HG03135 (cell line): ENCODE measurements at regions not wholly inside any gene's neighbourhood (a gene's known extent, or its start where the extent isn't known, plus 50 kb on each side); places are given as distances from the start of the nearest gene placed in this dataset.

Experiments
- ATAC-seq: cut with Tn5 transposase; IDR thresholded peaks from one replicate; pipeline ENCODE4 v1.9.1; 2021; ENCODE audit warnings: mild to moderate bottlenecking, moderate library complexity; ENCODE audit not compliant: unreplicated experiment

DNA sequence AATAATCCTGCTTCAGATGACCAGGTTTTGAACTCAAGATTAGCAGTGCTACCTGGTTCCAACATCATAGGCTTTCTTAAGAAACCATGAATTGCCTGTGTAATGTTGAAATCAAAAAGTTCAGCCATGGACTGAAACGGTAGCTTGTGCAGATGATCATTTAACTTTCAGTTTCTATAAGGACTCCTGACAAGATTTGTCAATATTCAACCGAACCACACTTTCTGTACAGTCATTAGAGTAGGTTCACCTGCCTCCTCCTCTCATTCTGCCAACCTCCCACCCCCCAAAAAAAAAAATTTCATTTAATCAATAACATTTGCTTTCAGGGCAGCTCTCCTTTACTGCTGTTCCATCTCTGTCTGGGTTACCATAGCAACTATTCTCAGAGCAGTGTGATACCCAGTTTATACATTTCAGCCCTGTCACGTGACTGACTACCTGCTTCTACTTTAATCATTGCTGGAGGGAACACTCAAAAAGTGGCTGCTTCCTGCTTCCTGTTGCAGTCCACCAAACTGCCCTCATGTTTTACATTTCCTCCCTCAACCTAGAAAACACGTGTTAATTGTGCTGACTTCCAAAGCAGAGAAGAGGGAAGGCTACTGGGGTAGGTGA lies 275.5 kb downstream of the SS18 start:
- ATAC-seq = peak; percentile 96

DNA sequence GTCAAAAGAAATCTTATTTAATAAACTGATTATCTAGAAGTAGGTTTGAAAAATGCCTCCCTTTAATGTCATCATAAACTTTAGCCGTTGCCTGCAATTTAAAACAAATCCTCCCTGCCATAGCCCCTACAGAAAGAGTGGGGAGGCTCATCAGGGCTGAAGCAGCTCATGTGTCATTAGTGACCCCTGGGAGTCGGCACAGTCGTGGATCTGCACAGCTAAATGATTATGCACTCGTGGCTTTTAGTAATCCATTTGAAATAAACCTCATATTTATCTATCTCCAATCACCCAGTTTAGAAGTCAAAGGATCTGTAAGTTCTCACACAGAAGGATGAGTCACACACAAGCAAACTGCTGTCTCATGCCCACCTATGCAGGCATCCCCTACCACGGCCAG lies 277.3 kb downstream of the SS18 start:
- no peak for ATAC-seq

DNA sequence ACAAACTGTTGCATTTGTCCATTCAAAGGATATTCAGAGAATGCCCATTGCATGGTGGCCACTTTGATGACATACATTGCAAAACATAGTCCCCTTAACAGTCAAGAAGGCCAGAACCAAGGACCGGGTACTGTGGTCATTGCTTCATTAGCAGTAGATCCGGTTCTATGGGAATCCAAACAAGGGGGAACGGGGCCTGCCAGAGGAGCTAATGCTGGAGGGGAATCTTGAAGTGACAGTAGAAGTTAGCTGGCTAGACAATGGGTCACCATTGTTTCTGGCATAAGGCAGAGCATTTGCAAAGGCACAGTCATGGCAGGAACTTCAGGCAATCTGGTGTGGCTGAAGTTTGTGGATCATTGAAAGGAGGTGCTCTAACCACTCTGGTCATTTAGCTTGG lies 279.7 kb downstream of the SS18 start:
- ATAC-seq = no peak

DNA sequence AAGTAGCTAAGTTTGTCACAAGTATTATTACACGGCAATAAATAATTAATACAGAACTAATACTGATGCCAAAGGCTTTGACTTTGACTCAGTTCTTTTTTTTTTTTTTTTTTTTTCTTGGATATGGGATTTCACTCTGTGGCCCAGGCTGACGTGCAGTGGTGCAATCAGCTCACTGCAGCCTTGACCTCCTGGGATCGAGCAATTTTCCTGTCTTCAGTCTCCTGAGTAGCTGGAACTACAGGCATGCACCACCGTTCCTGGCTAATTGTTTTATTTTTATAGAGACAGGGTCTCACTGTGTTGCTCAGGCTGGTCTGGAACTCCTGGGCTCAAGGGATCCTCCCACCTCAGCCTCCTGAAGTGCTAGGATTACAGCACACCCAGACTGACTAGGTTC lies 284.5 kb downstream of the SS18 start:
- no peak for ATAC-seq

DNA sequence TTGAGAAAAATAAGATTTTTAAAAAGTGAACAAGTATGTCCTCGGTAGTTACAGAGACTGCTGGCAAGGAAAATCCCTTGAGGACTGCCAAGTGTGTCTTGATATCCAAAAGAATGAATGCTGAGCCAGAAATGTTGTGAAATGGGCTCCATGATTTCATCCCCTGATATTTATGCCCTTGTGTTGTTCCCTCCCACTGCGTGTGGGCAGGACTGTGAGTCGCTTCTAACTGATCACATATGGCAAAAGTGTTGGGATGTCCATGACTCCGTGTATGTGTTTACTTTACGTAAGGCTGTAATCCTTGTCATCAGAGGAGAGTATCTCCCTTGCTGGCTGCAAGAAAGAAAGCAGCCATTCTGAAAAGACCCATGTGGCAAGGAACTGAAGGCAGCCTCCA lies 285.1 kb downstream of the SS18 start:
- ATAC-seq = no peak

DNA sequence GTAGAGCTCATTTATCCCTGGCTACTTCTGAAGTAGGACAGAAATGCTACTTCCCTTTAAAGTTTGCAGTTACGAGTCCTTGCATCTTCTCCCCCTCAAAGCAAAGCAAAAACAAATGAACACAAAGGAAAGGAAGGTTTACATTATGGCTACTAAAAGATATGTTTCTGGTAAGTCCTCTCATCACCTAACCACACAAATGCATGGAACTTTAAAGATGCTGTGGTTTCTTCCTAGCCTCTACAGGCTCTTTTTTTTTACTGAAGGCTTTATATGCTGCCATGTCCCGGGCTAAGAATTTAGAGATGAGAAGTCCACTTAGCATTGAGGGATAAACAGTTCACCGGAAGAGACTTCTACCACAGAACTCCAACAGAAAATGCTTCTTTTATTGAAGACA lies 291.2 kb downstream of the SS18 start:
- ATAC-seq = no peak

DNA sequence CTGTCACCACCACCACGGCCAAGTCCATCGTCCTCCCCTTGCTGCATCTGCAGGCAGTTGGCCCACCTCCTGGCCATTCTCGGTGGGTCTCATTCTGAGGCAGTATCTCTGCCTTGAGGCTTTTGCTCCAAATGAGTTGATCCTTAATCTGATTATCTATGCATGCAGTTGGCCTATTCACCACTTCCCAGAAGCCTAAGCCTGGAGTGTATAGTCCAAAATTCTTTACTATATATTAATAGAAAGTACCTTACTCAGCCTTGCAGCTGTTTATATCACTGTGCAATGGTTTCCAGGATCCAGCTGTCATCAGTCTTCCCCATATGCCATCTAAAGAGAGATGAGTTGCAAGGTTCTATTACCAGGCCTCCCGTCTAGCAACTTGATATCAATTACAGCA lies 292.4 kb downstream of the SS18 start:
- ATAC-seq = no peak

DNA sequence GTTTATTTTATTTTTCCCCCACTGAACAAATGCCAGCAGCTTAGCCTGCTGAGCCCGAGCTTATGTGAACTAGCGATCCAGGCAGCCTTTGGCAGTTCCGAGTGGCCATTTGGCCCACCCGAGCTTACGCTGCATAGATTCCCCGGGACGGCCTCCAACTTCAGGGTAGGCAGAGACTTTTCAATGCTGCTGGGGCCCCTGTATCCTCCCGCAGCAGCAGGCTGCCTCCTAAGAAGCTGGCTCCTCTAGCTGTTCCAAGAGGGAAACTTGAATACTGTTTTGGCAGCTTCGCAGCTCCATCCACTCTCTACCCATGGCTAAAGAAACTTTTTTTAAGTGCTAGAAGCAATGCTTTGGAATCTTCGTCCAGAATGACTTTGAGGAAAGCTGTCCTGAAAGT lies 295.2 kb downstream of the SS18 start:
- ATAC-seq = no peak

DNA sequence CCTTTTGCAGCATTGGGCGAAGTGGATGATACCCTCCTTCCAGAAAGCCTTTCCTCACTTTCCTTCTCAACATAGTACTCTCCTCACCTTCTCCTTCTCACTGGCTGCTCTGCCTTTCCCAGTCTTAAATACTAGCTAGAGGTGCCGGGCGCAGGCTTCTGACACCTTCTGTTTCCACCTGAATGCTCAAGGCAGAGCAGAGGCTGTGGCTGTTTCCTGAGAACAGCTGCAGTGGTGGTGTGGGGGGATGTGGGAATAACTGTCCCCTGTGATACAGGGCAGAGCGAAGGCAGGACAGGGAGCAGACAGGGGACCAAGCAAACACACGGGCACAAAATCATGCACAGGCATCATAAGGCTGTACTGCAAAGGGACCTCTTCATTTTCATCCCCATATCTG lies 303.1 kb downstream of the SS18 start:
- no peak for ATAC-seq

DNA sequence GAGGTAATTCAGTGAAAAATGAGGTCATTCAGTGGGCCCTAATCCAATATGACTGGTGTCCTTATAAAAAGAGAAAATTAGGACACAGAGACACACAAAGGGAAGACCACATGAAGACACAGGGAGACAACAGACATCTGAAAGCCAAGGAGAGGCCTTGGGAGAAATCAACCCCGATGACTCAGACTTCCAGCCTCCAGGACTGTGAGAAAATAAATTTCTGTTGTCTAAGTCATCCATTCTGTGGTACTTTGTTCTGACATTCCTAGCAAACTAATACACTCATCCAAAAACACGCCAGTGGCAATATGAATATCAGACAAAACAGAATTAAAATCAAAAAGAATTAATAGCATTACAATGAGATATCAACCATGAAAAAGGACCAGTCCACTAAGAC lies 303.7 kb downstream of the SS18 start:
- no peak for ATAC-seq

DNA sequence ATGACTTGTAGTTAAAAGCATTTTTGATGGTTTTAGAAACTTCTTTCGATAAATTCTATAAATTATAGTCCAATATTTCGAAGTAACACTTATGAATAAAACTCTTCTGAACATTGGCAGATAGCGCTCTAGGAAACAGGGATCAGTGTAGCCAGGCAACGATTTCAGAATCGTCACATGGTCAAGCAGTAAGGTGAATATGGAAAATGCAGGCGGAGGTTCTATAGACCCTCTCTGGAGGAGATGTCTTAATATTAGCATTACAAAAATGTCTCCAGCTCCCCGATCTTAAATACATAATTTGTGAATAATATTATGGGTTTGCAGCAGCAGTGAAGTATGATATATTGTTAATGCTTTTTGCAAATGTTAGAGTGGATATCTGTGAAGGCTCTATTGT lies 310.3 kb downstream of the SS18 start:
- ATAC-seq = no peak

DNA sequence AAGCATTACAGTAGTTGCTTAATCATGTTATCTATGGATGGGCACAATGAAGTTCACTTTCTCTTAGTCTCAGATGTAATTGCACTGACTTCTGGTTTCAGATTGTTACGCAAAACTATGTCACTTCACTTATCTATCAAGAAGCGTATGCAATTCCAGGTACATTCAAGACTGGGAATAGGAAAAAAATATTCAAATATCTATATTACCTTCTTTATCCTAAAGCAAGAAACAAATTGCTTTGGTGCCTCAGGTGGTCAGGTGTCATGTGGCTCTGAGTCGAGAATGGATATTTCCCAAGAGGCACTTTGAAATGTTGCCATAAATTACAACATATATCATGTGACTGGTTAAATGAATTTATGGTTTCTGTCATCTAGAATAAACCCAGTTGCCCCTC lies 318.6 kb downstream of the SS18 start:
- ATAC-seq = no peak

DNA sequence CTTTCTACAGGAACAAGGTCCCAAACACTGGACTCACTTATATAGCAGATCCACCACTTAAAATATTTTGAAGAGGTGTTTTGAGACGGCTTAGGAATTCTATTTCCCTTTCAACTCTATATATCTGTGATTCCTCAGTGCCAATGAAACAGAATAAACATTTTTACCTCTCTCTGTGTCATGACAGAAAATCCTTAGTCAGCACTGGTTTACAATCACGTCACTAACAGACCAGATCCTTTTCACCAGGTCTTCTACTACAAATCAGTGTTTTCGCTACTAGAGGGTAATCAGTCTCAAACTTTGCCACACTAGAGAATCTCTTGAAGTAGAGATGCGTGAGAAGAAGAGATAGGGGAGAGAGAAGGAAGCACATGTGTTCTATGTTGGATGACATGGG lies 325.6 kb downstream of the SS18 start:
- no peak for ATAC-seq

DNA sequence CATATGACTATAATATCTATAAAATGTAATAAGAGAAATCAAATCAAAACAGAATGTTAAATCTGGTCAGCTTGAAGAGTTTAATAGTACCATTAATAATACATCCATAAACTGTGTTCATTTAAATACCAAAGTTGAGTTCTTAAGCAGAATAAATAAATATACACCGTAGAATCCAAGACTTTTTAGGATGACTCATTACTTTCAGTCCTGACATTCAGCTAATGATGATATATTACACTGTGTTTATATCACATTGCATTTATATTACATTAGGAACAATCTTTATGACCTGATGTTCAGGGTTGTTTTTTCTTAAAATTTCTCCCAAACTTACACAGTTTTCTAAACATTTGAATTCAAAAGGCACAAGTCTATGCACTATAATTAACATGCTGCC lies 331.3 kb downstream of the SS18 start:
- no peak for ATAC-seq

DNA sequence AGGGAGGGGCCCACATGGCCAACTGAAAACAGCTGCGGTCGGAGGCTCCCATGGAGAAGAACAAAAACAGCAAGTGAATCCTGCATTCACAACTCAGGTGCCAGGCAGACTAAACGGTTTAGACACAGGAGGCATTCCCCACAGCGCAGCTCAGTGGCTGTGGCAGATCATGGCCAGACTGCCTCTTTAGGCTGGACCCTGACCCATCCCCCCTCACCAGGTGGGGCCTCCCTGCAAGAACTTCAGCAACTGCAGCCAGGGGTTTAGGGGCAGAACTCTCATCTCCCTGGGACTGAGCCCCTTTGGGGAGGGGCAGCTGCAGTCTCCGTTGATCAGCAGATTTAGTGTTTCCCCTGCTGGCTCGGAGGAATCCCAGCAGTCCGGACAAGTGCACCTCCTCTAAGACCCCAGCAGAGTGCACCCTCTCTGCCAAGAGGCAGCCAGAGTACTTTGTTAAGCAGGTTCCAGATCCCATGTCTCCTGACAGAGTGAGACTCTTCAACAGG lies 346.7 kb downstream of the SS18 start:
- ATAC-seq = no peak

DNA sequence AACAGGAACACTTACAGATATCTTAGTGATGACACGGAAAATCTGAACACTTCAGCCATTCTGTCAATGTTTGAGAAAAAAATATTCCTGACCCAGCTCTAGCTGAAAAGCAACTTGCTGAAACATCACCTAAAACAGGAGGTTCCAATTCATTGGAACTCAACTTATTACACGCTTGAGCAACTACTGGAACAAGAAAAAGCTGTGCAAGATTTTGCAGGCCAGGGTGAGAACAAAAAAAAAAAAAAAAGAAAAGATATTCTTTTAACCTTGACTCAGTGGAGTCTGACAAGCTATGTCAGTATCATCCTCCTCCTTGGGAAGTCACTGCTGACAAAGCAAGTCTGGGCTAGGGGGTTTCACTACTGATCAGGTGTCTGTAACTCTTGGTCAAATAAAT lies 351.0 kb downstream of the SS18 start:
- no peak for ATAC-seq

DNA sequence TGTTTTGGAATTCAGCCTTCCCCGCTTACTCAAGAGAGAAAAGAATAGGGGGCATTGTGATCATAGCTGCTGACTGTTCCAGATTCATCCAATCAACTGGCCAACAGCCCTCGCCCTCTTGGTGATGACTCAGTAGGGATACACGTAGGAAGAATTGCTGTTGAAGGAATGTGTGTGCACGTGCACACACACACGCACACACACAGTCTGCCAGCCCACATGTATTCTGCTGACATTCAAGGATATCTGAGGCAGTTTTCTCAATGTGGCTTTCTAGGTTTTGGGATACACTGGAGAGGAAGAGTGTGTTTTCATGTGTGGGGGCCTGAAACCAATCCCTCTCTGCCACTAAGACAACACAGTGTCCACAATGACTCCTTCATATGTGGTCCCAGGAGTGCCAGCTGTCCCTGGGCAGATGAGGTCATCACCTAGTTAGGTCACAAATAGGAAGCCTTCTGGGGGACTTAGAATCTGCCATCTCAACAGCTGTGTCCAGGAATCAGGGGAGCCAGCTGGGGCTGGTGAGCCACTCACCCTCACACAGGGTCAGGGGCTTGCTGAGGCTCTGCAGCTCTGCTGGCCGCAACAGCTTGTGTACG lies 352.6 kb downstream of the SS18 start:
- no peak for ATAC-seq

DNA sequence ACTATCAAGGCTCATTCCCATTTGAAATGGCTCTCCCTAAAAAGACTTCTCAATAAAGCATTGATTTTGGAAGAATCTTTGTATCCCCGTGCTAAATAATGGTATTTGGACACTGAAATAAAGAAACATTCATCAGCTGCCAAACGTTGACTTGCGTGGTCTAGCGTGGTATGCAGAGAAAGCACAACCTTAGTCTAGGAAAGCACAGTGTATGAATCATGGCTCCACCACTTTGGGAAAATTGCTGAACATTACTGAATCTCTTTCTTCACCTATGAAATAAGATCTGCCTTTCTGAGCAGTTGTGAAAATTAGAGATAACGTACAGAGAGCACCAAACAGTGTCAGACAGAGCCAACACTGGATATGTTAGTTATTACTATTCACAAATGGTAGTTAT lies 353.9 kb downstream of the SS18 start:
- ATAC-seq = no peak

DNA sequence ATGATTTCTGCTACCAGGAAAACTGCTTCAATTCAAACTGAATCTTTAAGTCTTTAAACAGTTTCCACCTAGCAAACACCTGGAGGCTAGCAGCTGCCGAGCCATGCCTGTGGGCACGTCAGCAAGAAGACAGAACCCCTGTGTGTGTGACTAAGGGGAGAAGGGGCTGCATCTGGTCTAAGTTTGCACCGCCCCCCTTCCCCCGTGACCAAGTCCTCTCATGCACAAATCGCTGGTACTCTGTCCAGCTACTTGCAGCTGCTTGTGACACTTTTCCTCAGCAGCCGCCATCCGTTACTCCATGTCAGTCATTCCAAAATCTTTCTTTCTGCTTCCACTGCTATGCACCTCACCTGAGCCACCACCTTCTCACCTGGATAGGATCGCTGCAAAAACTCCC lies 355.0 kb downstream of the SS18 start:
- ATAC-seq = no peak

DNA sequence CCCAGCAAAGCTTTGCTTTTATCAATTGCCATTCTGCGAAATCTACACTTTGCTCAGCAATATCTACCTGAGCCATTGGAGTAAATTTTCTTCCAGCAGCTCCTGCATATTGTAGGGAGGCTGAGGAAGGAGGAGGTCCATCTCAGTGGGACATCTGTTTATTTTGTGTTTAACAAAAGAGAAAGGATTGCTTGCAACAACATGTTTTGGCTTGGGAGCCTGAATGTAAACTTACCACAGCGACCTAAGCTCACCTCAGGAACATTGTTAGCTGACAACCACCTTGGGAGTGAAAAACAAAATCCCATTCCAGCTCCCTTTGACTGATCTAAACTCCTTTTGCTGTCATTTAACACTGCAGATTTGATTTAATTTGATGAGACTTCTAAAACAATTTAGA lies 356.1 kb downstream of the SS18 start:
- no peak for ATAC-seq

DNA sequence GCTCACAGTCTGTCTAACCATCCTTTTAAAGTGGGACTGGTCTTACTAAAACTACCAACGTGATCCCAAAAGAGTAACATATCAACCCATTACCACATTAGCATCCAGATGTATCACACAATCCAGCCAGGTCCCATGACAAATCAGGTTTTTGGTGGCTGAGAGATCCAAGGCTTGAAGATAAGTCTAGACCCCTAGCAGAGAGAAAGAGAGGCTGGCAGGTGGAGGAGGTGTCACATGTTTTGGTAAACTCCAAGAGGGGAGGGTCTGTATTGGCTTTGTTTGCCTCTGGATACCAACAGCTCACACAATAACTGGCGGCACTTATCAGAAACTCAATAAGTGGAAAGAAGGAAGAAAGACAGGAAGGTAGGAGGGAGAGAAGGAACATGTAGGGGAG lies 357.6 kb downstream of the SS18 start:
- ATAC-seq = no peak

DNA sequence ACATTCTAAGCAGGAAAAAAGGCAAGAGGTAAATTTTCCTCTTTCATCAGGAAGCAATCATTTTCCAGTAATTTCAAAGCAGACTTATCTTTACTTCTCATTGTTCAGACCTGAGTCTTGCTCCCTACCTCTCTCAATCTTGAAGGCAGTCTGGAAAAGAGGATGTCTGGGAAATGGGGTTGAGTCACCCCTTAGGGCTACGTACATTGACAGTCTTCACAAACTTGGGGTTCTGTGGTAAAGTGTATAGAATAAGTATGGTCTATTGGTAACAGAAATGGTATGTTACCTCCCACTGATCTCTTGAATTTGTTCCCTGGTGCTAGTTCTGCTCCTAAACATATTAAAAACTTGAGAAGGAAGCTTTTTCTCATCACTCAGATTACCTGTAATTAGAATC lies 361.3 kb downstream of the SS18 start:
- ATAC-seq = no peak
